ENCODE measurements at regions not wholly inside any gene's neighbourhood (a gene's known extent, or its start where the extent isn't known, plus 50 kb on each side); places are given as distances from the start of the nearest gene placed in this dataset.
A peak's percentile ranks its signal among the peaks of the same experiment; 100 is the strongest.

DNA sequence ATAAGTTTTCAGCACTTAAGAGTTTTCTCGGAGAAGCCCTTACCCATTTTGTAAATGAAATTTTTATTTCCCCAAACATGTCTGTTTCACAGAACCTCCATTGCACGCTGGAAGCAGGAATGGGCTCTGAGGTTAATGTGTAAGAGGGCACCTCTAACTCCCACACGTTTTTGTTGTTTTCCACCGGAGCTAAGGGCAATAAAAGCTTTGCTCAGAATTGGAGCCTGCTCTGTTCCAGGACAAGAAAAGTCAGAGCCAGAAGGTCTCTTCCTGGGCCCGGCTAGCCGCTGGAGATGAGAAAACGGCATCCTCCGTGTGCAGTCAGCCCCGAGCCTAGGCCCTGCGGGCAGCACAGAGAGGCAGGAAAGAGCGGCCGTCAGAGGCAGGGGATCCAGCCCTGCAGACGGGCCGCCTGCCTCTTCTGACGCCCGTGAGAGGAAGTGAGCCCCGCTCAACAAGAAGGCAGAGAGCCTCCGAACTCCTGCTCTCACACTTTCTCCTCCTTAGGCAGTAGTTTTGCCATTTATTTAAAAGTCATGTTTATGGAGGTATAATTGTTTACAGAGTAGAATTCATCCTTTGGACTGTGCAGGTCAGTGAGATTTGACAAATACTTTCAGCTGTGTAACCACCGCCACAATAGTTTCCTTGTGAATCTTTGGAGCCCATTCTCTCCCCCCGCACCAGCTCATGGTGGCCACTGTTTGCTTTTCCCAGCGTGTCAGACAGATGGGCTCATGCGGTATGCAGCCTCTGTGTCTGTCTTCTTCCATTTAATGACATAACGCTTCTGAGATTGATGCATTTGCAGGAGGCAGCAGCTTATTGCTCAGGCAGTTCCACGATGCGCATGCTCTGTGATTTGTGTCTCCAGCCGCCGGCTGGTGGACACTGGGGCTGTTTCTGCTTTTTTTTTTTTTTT lies 117.3 kb downstream of the GALR1 start:
- Histone ChIP-seq H3K4me1 (ENCODE audit: low read depth) (peaks cover 4% of the 10 kb centered on the region), H3K4me3 (no peak overlapping the region), H3K36me3 (ENCODE audit: low read depth) (no peaks in the 10 kb centered on the region), H3K9me3 (peaks cover 14% of the 10 kb centered on the region)
- ATAC-seq (peak; percentile 90), DNase-seq (peak in 2 of 3 donors; percentile 46 to 48)
- intact Hi-C loops (cut with DNase I, micrococcal nuclease): no loop called here
- TF ChIP-seq, protein P1, sequence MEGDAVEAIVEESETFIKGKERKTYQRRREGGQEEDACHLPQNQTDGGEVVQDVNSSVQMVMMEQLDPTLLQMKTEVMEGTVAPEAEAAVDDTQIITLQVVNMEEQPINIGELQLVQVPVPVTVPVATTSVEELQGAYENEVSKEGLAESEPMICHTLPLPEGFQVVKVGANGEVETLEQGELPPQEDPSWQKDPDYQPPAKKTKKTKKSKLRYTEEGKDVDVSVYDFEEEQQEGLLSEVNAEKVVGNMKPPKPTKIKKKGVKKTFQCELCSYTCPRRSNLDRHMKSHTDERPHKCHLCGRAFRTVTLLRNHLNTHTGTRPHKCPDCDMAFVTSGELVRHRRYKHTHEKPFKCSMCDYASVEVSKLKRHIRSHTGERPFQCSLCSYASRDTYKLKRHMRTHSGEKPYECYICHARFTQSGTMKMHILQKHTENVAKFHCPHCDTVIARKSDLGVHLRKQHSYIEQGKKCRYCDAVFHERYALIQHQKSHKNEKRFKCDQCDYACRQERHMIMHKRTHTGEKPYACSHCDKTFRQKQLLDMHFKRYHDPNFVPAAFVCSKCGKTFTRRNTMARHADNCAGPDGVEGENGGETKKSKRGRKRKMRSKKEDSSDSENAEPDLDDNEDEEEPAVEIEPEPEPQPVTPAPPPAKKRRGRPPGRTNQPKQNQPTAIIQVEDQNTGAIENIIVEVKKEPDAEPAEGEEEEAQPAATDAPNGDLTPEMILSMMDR (IDR thresholded peaks at IDR 0.05): no peak

DNA sequence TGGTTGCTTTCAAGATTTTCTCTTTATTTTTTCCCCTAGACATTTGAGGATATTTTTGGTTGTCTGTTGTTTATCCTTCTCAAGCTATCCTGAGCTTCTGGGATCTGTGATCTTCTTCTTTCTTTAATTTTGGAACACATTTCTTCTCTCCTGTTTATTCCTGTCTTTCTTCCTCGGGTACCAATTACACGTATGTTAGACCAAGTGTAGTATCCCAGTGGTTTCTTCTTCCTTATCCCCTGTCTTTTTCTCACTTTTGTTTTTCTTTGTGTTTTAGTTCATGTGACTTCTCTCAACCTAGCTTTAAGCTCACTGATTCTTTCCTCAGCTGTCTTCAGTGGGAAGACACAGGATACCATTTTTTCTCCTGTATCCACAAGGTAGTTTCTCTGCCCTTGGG lies 120.0 kb downstream of the GALR1 start:
- Histone ChIP-seq H3K4me1 (ENCODE audit: low read depth) (peaks cover 8% of the 10 kb centered on the region), H3K4me3 (no peak overlapping the region), H3K9me3 (peaks cover 14% of the 10 kb centered on the region), H3K36me3 (ENCODE audit: low read depth) (no peaks in the 10 kb centered on the region)
- TF ChIP-seq, protein P1 (IDR thresholded peaks at IDR 0.05): no peak
- ATAC-seq: no peak
- intact Hi-C loops (cut with DNase I, micrococcal nuclease): no loop called here
- DNase-seq: no peak

DNA sequence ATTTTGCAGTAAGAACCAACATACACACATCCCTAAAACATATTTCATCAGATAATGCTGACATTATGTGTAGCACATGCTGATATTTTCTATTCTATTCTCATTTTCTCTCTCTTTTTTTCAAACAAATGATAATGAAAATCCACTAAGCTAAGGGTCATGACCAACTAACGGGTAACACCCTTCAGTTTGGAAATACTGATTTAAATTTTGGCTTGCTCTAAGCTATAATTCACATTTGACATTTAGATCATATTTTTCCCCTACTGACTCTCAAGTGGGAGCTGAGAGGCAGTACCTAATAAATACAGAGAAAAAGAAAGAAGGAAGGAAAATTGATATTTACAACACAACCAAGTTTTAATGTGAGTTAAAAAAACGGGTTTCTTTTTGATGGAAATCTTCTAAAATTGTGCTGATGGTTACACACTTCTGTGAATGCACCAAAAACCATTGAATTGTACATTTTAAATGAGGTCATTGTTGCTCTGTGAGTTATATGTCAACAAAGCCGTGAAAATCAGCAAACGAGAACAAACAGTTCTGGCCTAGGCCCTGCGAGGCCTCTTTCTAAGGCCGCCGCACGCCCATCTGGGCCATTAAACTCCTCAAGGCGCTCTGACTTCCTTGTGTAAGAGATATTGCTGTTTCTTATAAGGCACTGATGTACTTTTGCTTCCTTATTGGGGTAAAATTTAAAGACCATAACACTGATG lies 124.2 kb downstream of the GALR1 start:
- Histone ChIP-seq H3K9me3 (peaks cover 14% of the 10 kb centered on the region), H3K4me1 (ENCODE audit: low read depth) (peaks cover 4% of the 10 kb centered on the region), H3K36me3 (ENCODE audit: low read depth) (no peaks in the 10 kb centered on the region), H3K4me3 (no peak overlapping the region)
- TF ChIP-seq, protein P1 (IDR thresholded peaks at IDR 0.05): no peak
- intact Hi-C loops (cut with DNase I, micrococcal nuclease): no loop called here
- ATAC-seq: peak; percentile 94
- peak; percentile 63 to 74 (median 68) for DNase-seq

DNA sequence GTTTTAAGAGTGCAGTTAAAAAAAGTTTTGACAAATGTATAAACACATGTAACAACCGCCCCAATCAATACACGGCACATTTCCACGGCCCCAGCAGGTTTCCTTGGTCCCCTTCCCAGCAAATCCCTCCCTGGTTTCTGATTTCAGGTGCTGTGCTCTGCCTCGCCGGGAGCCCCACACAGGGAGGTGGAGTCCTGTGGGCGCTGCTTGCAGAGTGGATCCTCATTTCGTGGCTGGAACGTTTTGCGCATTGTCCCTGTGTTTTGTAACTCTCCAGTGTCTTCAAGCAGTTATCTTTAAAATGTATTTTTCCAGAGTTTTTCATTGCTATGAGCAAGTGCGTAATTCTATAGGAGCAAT lies 124.8 kb downstream of the GALR1 start:
- Histone ChIP-seq H3K9me3 (peaks cover 12% of the 10 kb centered on the region), H3K4me3 (no peak overlapping the region), H3K4me1 (ENCODE audit: low read depth) (peaks cover 4% of the 10 kb centered on the region), H3K36me3 (ENCODE audit: low read depth) (no peaks in the 10 kb centered on the region)
- DNase-seq (no peak), ATAC-seq (no peak)
- TF ChIP-seq, protein P1 (IDR thresholded peaks at IDR 0.05): no peak
- intact Hi-C loops (cut with DNase I, micrococcal nuclease): no loop called here

DNA sequence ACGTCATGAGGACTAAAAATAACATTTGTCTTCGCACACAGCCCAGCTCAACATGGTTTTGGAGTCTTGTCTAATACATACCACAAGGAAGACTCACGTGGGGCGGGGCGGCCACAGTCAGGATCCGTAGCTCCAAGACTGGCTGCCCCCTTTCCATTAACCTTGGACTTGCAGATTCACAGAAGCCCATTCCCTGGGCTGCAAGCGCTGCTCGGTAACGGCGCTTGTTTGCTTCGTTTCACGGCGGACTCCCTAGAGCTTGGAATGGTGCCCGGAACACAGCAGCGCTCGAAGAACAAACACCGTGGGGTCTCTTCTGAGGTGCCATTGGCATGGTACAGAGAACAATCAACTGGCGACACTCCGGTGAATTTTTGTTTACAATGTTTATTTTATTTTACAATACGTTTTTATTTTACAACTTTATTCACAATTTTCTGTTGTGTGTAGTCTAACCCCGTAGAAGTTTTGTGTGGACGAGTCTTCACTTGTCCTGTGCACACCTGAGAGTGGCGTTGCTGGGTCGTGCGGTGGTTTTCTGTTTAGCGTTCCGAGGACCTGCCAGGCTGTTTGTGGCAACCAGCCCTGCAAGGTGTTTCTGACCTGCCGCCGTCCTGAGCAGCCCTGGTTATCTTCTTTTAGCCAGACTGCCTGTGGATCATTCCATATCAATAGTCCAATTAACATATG lies 126.5 kb downstream of the GALR1 start:
- no peaks in the 10 kb centered on the region for H3K9me3 ChIP-seq
- intact Hi-C loops (cut with DNase I, micrococcal nuclease): no loop called here
- TF ChIP-seq, protein P1 (IDR thresholded peaks at IDR 0.05): no peak
- peak in 2 of 3 donors; percentile 40 to 47 for DNase-seq
- peak; percentile 23 for ATAC-seq
- peaks cover 4% of the 10 kb centered on the region for H3K4me1 ChIP-seq (ENCODE audit: low read depth)
- no peak overlapping the region for H3K4me3 ChIP-seq
- no peaks in the 10 kb centered on the region for H3K36me3 ChIP-seq (ENCODE audit: low read depth)
